GM23248 (cell line): ENCODE measurements at regions not wholly inside any gene's neighbourhood (a gene's known extent, or its start where the extent isn't known, plus 50 kb on each side); places are given as distances from the start of the nearest gene placed in this dataset.

ENCODE experiments used
- EZH2 ChIP-seq: fragments of 200-600 bp; sonication (generic); IDR thresholded peaks from 2 replicates; pipeline ENCODE4 v1.6.1; 2018; ENCODE audit warnings: antibody characterized with exemption, mild to moderate bottlenecking; ENCODE audit not compliant: insufficient read depth, poor library complexity, severe bottlenecking
- EZH2phosphoT487 ChIP-seq: fragments of 200-600 bp; sonication (generic); IDR thresholded peaks from 2 replicates; pipeline ENCODE4 v1.6.1; 2018; ENCODE audit warnings: antibody characterized with exemption, moderate library complexity, mild to moderate bottlenecking, low read depth; ENCODE audit not compliant: insufficient read depth

DNA sequence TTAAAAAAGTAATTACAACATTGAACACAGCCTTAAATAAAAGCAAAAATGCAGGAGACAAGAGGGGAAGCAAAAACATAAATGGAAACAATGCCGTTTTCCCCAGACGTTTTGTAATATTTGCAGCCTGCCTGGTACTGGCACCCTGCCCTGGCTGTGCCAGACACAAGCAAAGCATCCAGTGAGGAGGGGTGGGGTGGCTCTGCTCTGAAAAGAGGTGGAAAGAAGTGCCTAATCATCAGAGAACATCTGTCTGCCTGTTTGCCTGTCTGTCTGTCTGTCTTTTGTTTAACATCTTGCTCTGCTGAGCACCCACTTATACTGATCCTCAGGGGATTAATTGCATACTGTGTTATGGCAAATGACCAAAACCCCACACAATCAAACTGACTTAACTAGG, 62.7 kb downstream of the C16orf82 start:
- TF ChIP-seq EZH2: no peak
- TF ChIP-seq EZH2phosphoT487: no peak
